ENCODE measurements at regions not wholly inside any gene's neighbourhood (a gene's known extent, or its start where the extent isn't known, plus 50 kb on each side); places are given as distances from the start of the nearest gene placed in this dataset.

DNA sequence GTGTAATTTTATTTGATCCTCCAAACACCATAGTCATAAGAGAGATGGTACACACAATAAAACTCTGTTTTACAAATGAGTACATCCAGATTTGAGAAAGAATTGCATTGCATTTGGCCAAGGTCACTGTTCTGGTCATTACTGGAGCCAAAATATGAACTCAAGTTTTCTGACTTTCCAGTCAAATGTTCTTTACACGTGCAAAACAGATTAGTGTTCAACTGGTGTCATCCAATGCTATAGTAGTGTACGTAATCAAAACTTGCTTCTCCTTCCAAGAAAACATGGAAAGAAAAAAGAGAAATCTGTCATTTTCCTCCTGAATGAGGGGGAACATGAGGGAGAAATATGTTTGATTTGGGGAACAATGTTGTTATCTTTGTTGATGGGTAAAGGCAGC lies 291.9 kb downstream of the NAF1 start:
- TF ChIP-seq, protein P1, sequence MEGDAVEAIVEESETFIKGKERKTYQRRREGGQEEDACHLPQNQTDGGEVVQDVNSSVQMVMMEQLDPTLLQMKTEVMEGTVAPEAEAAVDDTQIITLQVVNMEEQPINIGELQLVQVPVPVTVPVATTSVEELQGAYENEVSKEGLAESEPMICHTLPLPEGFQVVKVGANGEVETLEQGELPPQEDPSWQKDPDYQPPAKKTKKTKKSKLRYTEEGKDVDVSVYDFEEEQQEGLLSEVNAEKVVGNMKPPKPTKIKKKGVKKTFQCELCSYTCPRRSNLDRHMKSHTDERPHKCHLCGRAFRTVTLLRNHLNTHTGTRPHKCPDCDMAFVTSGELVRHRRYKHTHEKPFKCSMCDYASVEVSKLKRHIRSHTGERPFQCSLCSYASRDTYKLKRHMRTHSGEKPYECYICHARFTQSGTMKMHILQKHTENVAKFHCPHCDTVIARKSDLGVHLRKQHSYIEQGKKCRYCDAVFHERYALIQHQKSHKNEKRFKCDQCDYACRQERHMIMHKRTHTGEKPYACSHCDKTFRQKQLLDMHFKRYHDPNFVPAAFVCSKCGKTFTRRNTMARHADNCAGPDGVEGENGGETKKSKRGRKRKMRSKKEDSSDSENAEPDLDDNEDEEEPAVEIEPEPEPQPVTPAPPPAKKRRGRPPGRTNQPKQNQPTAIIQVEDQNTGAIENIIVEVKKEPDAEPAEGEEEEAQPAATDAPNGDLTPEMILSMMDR (conservative IDR thresholded peaks at IDR 0.05; ENCODE audit: low read length): no peak
- TF ChIP-seq EZH2phosphoT487 (IDR thresholded peaks at IDR 0.05; ENCODE audit: borderline replicate concordance): no peak

Data from Loucy (cell line).